ENCODE measurements at regions not wholly inside any gene's neighbourhood (a gene's known extent, or its start where the extent isn't known, plus 50 kb on each side); places are given as distances from the start of the nearest gene placed in this dataset.

DNA sequence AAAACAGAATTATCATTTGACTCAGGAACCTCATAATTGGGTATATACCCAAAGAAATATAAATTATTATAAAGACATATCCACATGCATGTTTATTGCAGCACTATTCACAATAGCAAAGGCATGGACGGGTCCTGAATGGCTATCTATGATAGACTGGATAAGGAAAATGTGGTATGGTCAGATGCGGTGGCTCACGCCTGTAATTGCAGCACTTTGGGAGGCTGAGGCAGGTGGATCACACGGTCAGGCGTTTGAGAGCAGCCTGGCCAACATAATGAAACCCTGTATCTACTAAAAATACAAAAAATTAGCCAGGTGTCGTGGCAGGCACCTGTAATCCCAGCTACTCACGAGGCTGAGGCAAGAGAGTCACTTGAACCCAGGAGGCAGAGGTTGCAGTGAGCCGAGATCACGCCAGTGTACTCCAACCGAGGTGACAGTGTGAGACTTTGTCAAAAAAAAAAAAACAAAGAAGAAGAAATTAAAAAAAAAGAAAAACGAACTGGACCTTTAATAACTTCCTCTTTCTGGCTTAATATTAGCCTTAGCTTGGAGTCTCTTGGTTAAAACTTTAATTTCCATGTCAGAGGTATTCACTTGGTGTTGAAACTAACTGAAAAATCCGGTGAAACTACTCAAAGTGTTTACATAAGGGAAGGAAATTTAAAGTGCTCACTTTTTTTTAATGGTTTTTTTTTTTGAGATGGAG is 104.4 kb downstream of the ZNF486 start:
- TF ChIP-seq, protein P1, sequence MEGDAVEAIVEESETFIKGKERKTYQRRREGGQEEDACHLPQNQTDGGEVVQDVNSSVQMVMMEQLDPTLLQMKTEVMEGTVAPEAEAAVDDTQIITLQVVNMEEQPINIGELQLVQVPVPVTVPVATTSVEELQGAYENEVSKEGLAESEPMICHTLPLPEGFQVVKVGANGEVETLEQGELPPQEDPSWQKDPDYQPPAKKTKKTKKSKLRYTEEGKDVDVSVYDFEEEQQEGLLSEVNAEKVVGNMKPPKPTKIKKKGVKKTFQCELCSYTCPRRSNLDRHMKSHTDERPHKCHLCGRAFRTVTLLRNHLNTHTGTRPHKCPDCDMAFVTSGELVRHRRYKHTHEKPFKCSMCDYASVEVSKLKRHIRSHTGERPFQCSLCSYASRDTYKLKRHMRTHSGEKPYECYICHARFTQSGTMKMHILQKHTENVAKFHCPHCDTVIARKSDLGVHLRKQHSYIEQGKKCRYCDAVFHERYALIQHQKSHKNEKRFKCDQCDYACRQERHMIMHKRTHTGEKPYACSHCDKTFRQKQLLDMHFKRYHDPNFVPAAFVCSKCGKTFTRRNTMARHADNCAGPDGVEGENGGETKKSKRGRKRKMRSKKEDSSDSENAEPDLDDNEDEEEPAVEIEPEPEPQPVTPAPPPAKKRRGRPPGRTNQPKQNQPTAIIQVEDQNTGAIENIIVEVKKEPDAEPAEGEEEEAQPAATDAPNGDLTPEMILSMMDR (IDR thresholded peaks at IDR 0.05; ENCODE audit: low read depth, low read length, poor library complexity, severe bottlenecking): no peak
- no peak for TF ChIP-seq EZH2phosphoT487 (IDR thresholded peaks at IDR 0.05; ENCODE audit: borderline replicate concordance, low read length)
